Right lobe of liver (tissue), 6 donors: ENCODE measurements at regions not wholly inside any gene's neighbourhood (a gene's known extent, or its start where the extent isn't known, plus 50 kb on each side); places are given as distances from the start of the nearest gene placed in this dataset.

ENCODE experiments used
- ATAC-seq, 4 donors: fragments of 200-7000 bp; cut with Tn5 transposase; one replicate each; pipeline ENCODE4 v1.9.1; 2020; ENCODE audit warnings: mild to moderate bottlenecking in 4 of 4, moderate library complexity in 4 of 4
- DNase-seq, 3 donors: peaks; one replicate each; pipeline ENCODE4 v3.0.0-alpha.2; 2020
- H3K27ac ChIP-seq, 3 donors: fragments of 200-600 bp; one replicate each; pipeline ENCODE4 v1.8.0; 2022
- H3K27me3 ChIP-seq, 2 donors: fragments of 200-600 bp; one replicate each; pipeline ENCODE4 v1.8.0; 2022
- H3K36me3 ChIP-seq, 4 donors: fragments of 200-600 bp; sonication (generic) in 1 of 4; one replicate each; pipeline versions ENCODE4 v1.5.1 to v1.8.0; 2017 to 2022; ENCODE audit warnings: control low read depth in 1 of 4
- H3K4me1 ChIP-seq, 4 donors: fragments of 200-600 bp; sonication (generic) in 1 of 4; one replicate each; pipeline versions ENCODE4 v1.5.1 to v1.8.0; 2017 to 2022; ENCODE audit warnings: control low read depth in 1 of 4
- H3K4me3 ChIP-seq, 3 donors: fragments of 200-600 bp; one replicate each; pipeline ENCODE4 v1.8.0; 2022
- H3K9me3 ChIP-seq, 4 donors: fragments of 200-600 bp; sonication (generic) in 1 of 4; one replicate each; pipeline versions ENCODE4 v1.5.1 to v1.8.0; 2017 to 2022; ENCODE audit warnings: control low read depth in 1 of 4
- CTCF ChIP-seq, 4 donors: fragments of 200-600 bp in 3 of 4; fragments of 450-650 bp in 1 of 4; IDR thresholded peaks; one replicate each; pipeline versions ENCODE4 v1.5.1 to v1.8.0; 2016 to 2022; ENCODE audit warnings: antibody characterized with exemption in 4 of 4, mild to moderate bottlenecking in 2 of 4
- POLR2A ChIP-seq: fragments of 450-650 bp; IDR thresholded peaks from one replicate; pipeline ENCODE4 v1.6.1; 2017; ENCODE audit warnings: antibody characterized with exemption, mild to moderate bottlenecking
- WGBS: methylation state at CpG from one replicate; pipeline ENCODE4 v1.1.6; 2018; ENCODE audit warnings: low coverage, low lambda C conversion rate; ENCODE audit not compliant: insufficient coverage; ENCODE audit errors: missing lambda C conversion rate; 5-methylcytosine and 5-hydroxymethylcytosine counted together
- intact Hi-C, 2 donors: fragments of 100-400 bp; cut with DNase I; formaldehyde crosslinking; loops; one replicate each; pipeline versions ENCODE4 v1.11.2 to v1.14.1; 2022
- donor health status: DM: no; HTN: yes; CAD: no.
- donor health status: DM: no; HTN: no; CAD: no.
- donor health status: DM: no; HTN: no; CAD: no.
- donor health status: DM: no; HTN: yes; CAD: no.
- donor health status: DM: no; HTN: yes; CAD: no.

- TF ChIP-seq CTCF (IDR thresholded peaks at IDR 0.05) (no peak), POLR2A (no peak)
- DNase-seq (no peak), ATAC-seq (no peak)
- Histone ChIP-seq H3K27ac (no peak overlapping the region), H3K9me3 (no peaks in the 10 kb centered on the region), H3K36me3 (no peaks in the 10 kb centered on the region), H3K4me3 (no peak overlapping the region), H3K27me3 (no peaks in the 10 kb centered on the region), H3K4me1 (no peaks in the 10 kb centered on the region)
- intact Hi-C loops, result no loop called here
- 100% methylated on average over 1 of the region's 1 CpG for WGBS
Measured at GRCh38 chr13:44171156-44171555, 202.5 kb upstream of the SERP2 start.

GRCh38 chr13:44171861-44172260 is 201.8 kb upstream of the SERP2 start:
- ATAC-seq (no peak), DNase-seq (no peak)
- TF ChIP-seq CTCF (IDR thresholded peaks at IDR 0.05) (no peak), POLR2A (no peak)
- no peaks in the 10 kb centered on the region for H3K27me3 ChIP-seq
- no peak overlapping the region for H3K27ac ChIP-seq
- intact Hi-C loops, result no loop called here
- no peaks in the 10 kb centered on the region for H3K36me3 ChIP-seq
- no peak overlapping the region for H3K4me3 ChIP-seq
- H3K4me1 ChIP-seq, result no peaks in the 10 kb centered on the region
- no peaks in the 10 kb centered on the region for H3K9me3 ChIP-seq

- no peak for ATAC-seq
- no peaks in the 10 kb centered on the region for H3K9me3 ChIP-seq
- no peaks in the 10 kb centered on the region for H3K27me3 ChIP-seq
- TF ChIP-seq CTCF (IDR thresholded peaks at IDR 0.05) (no peak), POLR2A (no peak)
- no peak overlapping the region for H3K27ac ChIP-seq
- WGBS, result 60% methylated on average over 3 of the region's 4 CpGs
- H3K4me3 ChIP-seq, result no peak overlapping the region
- no peaks in the 10 kb centered on the region for H3K36me3 ChIP-seq
- DNase-seq, result no peak
- intact Hi-C loops, result no loop called here
- H3K4me1 ChIP-seq, result no peaks in the 10 kb centered on the region
Measured at GRCh38 chr13:44172281-44172810, 201.3 kb upstream of the SERP2 start.

GRCh38 chr13:44174769-44175425 is 198.7 kb upstream of the SERP2 start:
- H3K4me1 ChIP-seq, result no peaks in the 10 kb centered on the region
- peak in 2 of 4 donors; percentile 18 to 20 for ATAC-seq
- intact Hi-C loops, result no loop called here
- H3K4me3 ChIP-seq, result no peak overlapping the region
- H3K27ac ChIP-seq, result no peak overlapping the region
- WGBS, result 75% methylated on average over 2 of the region's 3 CpGs
- H3K36me3 ChIP-seq, result no peaks in the 10 kb centered on the region
- H3K27me3 ChIP-seq, result no peaks in the 10 kb centered on the region
- no peaks in the 10 kb centered on the region for H3K9me3 ChIP-seq
- DNase-seq, result no peak
- TF ChIP-seq CTCF (IDR thresholded peaks at IDR 0.05), result no peak
- no peak for TF ChIP-seq POLR2A
